SK-N-SH treated with all-trans-retinoic acid at 6 μM for 48 hours (cell line): ENCODE measurements at regions not wholly inside any gene's neighbourhood (a gene's known extent, or its start where the extent isn't known, plus 50 kb on each side); places are given as distances from the start of the nearest gene placed in this dataset.
"Not testable (repeated sequence)": the region's sequence is repeated elsewhere in the genome, so short reads cannot be mapped to it uniquely, and the experiment has no call there.

Experiments
- ATAC-seq: fragments of 200-7000 bp; cut with Tn5 transposase; 3 replicates; pipeline ENCODE4 v1.9.1; 2020; ENCODE audit warnings: mild to moderate bottlenecking, moderate library complexity
- ARNTL ChIP-seq: fragments of 450-650 bp; formaldehyde crosslinking; IDR thresholded peaks from 2 replicates; pipeline ENCODE4 v1.5.0; 2020; ENCODE audit warnings: low read depth, mild to moderate bottlenecking, moderate library complexity, borderline replicate concordance
- CSDC2 ChIP-seq: fragments of 250-450 bp; sonication (Bioruptor Pico); IDR thresholded peaks from 2 replicates; pipeline ENCODE4 v1.5.0; 2020; ENCODE audit warnings: mild to moderate bottlenecking, moderate library complexity
- ISL1 ChIP-seq: fragments of 250-450 bp; sonication (Bioruptor Pico); IDR thresholded peaks from 2 replicates; pipeline ENCODE4 v2.1.2; 2022; ENCODE audit warnings: mild to moderate bottlenecking, moderate library complexity
- OSR1 ChIP-seq: fragments of 250-450 bp; sonication (Bioruptor Pico); IDR thresholded peaks from 2 replicates; pipeline ENCODE4 v1.8.0; 2022; ENCODE audit warnings: moderate library complexity, mild to moderate bottlenecking, inconsistent platforms
- PATZ1 ChIP-seq: fragments of 250-450 bp; sonication (Bioruptor Pico); IDR thresholded peaks from 2 replicates; pipeline ENCODE4 v1.8.0; 2020; ENCODE audit warnings: mild to moderate bottlenecking, moderate library complexity, borderline replicate concordance
- RARB ChIP-seq: fragments of 250-450 bp; sonication (Bioruptor Pico); IDR thresholded peaks from 2 replicates; pipeline ENCODE4 v1.8.0; 2021; ENCODE audit warnings: mild to moderate bottlenecking, moderate library complexity
- SNAI2 ChIP-seq: fragments of 250-450 bp; sonication (Bioruptor Pico); IDR thresholded peaks from 2 replicates; pipeline ENCODE4 v1.5.0; 2020; ENCODE audit warnings: mild to moderate bottlenecking, moderate library complexity
- TCF4 ChIP-seq: fragments of 250-450 bp; sonication (Bioruptor Pico); IDR thresholded peaks from 2 replicates; pipeline ENCODE4 v1.8.0; 2021; ENCODE audit warnings: mild to moderate bottlenecking, moderate library complexity, borderline replicate concordance
- TOX ChIP-seq: fragments of 250-450 bp; sonication (Bioruptor Pico); IDR thresholded peaks from 2 replicates; pipeline ENCODE4 v1.8.0; 2021; ENCODE audit warnings: mild to moderate bottlenecking, moderate library complexity, borderline replicate concordance
- ZFP30 ChIP-seq: fragments of 450-650 bp; formaldehyde crosslinking; IDR thresholded peaks from 2 replicates; pipeline ENCODE4 v1.5.0; 2022; ENCODE audit warnings: mild to moderate bottlenecking, moderate library complexity
- ZNF70 ChIP-seq: fragments of 450-650 bp; formaldehyde crosslinking; IDR thresholded peaks from 2 replicates; pipeline ENCODE4 v1.5.0; 2020; ENCODE audit warnings: mild to moderate bottlenecking, moderate library complexity
- TF ChIP-seq, protein P1 (sequence below): fragments of 250-450 bp; sonication (Bioruptor Pico); IDR thresholded peaks from 2 replicates; pipeline ENCODE4 v1.8.0; 2021; ENCODE audit warnings: low read depth, mild to moderate bottlenecking, moderate library complexity, borderline replicate concordance
- TF ChIP-seq, protein P2 (sequence below): fragments of 250-450 bp; sonication (Bioruptor Pico); IDR thresholded peaks from 2 replicates; pipeline ENCODE4 v1.5.1; 2020; ENCODE audit warnings: low read depth, mild to moderate bottlenecking, moderate library complexity

GRCh38 chr10:78229950-78230675 is 196.4 kb downstream of the RPS24 start:
- no peak for ATAC-seq
- no peak for TF ChIP-seq ARNTL (CRISPR knock-in tag)
- no peak for TF ChIP-seq OSR1
- TF ChIP-seq, protein P1, sequence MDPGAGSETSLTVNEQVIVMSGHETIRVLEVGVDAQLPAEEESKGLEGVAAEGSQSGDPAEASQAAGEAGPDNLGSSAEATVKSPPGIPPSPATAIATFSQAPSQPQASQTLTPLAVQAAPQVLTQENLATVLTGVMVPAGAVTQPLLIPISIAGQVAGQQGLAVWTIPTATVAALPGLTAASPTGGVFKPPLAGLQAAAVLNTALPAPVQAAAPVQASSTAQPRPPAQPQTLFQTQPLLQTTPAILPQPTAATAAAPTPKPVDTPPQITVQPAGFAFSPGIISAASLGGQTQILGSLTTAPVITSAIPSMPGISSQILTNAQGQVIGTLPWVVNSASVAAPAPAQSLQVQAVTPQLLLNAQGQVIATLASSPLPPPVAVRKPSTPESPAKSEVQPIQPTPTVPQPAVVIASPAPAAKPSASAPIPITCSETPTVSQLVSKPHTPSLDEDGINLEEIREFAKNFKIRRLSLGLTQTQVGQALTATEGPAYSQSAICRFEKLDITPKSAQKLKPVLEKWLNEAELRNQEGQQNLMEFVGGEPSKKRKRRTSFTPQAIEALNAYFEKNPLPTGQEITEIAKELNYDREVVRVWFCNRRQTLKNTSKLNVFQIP, result no peak
- no peak for TF ChIP-seq CSDC2 (CRISPR knock-in tag)
- no peak for TF ChIP-seq TOX (CRISPR knock-in tag)
- TF ChIP-seq RARB (CRISPR knock-in tag), result no peak
- TF ChIP-seq, protein P2, sequence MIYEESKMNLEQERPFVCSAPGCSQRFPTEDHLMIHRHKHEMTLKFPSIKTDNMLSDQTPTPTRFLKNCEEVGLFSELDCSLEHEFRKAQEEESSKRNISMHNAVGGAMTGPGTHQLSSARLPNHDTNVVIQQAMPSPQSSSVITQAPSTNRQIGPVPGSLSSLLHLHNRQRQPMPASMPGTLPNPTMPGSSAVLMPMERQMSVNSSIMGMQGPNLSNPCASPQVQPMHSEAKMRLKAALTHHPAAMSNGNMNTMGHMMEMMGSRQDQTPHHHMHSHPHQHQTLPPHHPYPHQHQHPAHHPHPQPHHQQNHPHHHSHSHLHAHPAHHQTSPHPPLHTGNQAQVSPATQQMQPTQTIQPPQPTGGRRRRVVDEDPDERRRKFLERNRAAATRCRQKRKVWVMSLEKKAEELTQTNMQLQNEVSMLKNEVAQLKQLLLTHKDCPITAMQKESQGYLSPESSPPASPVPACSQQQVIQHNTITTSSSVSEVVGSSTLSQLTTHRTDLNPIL, result no peak
- no peak for TF ChIP-seq SNAI2 (CRISPR knock-in tag)

DNA sequence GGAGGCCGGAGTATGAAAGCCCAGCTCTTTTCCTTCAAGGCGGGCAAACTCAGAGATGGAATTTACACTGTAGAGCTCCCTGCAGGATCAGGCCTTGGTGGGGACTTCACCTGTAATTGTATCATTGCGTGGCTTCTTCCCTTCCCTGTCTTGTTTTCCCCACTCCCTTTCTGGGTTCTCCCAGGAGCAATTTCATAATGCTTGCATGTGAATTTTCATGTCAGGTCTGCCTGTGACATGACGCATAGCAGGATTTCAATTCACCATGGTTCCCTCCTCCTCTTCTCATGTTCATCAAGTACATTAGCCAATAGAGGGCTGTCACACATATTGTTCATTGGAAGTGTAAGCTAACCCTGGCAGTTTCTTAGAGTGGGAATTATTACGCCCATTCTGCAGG is 197.7 kb downstream of the RPS24 start:
- no peak for ATAC-seq
- TF ChIP-seq PATZ1 (CRISPR knock-in tag) (no peak), ISL1 (CRISPR knock-in tag) (no peak)

DNA sequence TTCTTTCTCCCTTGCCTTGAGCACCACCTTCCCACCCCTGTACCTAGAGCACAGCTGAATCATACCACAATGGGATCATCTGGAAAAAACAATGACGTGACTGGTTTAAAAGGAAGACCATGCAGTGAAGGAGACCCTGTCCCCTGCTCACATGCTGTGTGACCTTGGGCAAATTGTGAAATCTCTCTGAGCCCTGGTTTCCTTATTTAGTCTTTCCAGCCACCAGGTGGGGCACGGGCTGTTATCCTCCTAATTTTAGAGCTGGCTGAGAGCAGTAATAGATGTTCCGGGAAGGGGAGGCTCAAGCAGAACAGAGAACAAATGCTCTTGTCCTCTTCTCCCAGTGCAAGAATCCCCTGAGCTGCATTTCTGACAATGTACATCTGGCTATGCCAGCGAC is 198.3 kb downstream of the RPS24 start:
- no peak for ATAC-seq
- TF ChIP-seq, protein P1, result no peak
- TF ChIP-seq ZNF70, result no peak
- TF ChIP-seq ZFP30 (CRISPR knock-in tag), result no peak

DNA sequence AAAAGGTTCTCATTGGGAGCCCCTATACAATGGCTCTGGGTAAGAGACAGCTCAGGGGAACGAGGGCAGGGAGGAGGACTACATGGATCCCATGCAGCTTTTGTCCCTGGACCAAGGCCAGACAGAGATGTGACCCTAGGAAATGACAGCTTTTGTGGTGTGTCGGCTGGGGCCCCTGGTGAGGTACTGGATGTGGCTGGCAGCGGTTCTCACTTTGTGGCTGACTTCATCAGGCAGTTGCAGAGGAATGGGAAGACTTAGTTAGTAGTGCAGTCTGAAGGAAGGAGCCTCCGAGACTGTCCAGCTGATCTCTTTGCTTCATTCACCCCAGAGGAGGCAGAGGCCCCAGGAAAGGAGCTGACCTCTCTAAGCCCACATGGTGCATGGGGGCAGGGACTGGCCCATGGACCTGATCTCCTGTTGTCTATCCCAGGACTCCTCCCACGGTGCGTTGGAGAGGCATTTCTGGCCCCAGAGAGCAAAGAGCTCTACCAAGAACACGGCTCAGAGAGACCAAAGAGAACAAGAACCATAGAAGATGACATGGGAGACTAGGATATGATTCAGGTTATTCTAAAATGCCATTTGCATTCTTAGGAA is 202.9 kb downstream of the RPS24 start:
- TF ChIP-seq, protein P2, result no peak
- no peak for ATAC-seq

- ATAC-seq, result not testable (repeated sequence)
Observed at GRCh38 chr10:78237951-78238350, 204.3 kb downstream of the RPS24 start.

GRCh38 chr10:78247266-78247665 is 213.6 kb downstream of the RPS24 start:
- TF ChIP-seq, protein P2, result no peak
- TF ChIP-seq ZNF70, result no peak
- TF ChIP-seq TCF4 (CRISPR knock-in tag), result no peak
- TF ChIP-seq ZFP30 (CRISPR knock-in tag), result no peak
- ATAC-seq, result no peak
